ENCODE measurements at regions not wholly inside any gene's neighbourhood (a gene's known extent, or its start where the extent isn't known, plus 50 kb on each side); places are given as distances from the start of the nearest gene placed in this dataset.
"Not testable (repeated sequence)": the region's sequence is repeated elsewhere in the genome, so short reads cannot be mapped to it uniquely, and the experiment has no call there.

DNA sequence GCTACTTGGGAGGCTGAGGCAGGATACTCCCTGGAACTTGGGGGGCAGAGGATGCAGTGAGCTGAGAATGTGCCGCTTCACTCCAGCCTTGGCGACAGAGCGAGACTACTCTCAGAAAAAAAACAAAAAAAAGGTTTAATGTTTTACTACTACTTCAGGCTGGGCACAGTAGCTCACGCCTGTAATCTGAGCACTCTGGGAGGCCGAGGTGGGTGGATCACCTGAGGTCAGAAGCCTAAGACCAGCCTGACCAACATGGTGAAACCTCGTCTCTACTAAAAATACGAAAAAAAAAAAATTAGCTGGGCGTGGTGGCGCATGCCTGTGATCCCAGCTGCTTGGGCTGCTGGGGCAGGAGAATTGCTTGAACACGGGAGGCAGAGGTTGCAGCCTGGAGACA, 75.7 kb upstream of the ATIC start:
- POLR2A ChIA-PET, result no interaction called here
- DNase-seq (ENCODE audit: low read depth, low spot score), result no peak
- CTCF ChIA-PET, result interaction anchor here (0.9 kb wide), 1 partner anchor 695 kb away, joined by 3 read pairs; no protein-coding TSS in a partner anchor
- no peaks in the 10 kb centered on the region for H3K27me3 ChIP-seq (ENCODE audit: control insufficient read depth, insufficient read depth, low read length)
- H3K4me3 ChIP-seq (ENCODE audit: low read depth, low read length), result no peak overlapping the region
- no peaks in the 10 kb centered on the region for H3K9me3 ChIP-seq (ENCODE audit: control insufficient read depth, insufficient read depth, low read length)
- TF ChIP-seq, protein P1, sequence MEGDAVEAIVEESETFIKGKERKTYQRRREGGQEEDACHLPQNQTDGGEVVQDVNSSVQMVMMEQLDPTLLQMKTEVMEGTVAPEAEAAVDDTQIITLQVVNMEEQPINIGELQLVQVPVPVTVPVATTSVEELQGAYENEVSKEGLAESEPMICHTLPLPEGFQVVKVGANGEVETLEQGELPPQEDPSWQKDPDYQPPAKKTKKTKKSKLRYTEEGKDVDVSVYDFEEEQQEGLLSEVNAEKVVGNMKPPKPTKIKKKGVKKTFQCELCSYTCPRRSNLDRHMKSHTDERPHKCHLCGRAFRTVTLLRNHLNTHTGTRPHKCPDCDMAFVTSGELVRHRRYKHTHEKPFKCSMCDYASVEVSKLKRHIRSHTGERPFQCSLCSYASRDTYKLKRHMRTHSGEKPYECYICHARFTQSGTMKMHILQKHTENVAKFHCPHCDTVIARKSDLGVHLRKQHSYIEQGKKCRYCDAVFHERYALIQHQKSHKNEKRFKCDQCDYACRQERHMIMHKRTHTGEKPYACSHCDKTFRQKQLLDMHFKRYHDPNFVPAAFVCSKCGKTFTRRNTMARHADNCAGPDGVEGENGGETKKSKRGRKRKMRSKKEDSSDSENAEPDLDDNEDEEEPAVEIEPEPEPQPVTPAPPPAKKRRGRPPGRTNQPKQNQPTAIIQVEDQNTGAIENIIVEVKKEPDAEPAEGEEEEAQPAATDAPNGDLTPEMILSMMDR (IDR thresholded peaks at IDR 0.05; ENCODE audit: low read depth, low read length), result no peak
- no peak overlapping the region for H3K27ac ChIP-seq (ENCODE audit: low read depth, low read length)

DNA sequence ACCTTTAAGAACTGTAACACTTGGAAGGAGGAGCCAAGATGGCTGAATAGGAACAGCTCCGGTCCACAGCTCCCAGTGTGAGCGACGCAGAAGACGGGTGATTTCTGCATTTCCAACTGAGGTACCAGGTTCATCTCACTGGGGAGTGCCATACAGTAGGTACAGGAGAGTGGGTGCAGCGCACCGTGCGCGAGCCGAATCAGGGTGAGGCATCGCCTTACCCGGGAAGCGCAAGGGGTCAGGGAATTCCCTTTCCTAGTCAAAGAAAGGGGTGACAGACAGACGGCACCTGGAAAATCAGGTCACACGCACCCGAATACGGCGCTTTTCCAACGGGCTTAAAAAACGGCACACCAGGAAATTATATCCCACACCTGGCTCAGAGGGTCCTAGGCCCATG, 81.8 kb upstream of the ABCA12 start:
- H3K27ac ChIP-seq (ENCODE audit: low read depth, low read length); DNase-seq (ENCODE audit: low read depth, low spot score); CTCF ChIA-PET; H3K4me3 ChIP-seq (ENCODE audit: low read depth, low read length); H3K27me3 ChIP-seq (ENCODE audit: control insufficient read depth, insufficient read depth, low read length); POLR2A ChIA-PET: not testable (repeated sequence)
- peaks cover 12% of the 10 kb centered on the region; the same call in 1 of the 2 replicates for H3K9me3 ChIP-seq (ENCODE audit: control insufficient read depth, insufficient read depth, low read length)

DNA sequence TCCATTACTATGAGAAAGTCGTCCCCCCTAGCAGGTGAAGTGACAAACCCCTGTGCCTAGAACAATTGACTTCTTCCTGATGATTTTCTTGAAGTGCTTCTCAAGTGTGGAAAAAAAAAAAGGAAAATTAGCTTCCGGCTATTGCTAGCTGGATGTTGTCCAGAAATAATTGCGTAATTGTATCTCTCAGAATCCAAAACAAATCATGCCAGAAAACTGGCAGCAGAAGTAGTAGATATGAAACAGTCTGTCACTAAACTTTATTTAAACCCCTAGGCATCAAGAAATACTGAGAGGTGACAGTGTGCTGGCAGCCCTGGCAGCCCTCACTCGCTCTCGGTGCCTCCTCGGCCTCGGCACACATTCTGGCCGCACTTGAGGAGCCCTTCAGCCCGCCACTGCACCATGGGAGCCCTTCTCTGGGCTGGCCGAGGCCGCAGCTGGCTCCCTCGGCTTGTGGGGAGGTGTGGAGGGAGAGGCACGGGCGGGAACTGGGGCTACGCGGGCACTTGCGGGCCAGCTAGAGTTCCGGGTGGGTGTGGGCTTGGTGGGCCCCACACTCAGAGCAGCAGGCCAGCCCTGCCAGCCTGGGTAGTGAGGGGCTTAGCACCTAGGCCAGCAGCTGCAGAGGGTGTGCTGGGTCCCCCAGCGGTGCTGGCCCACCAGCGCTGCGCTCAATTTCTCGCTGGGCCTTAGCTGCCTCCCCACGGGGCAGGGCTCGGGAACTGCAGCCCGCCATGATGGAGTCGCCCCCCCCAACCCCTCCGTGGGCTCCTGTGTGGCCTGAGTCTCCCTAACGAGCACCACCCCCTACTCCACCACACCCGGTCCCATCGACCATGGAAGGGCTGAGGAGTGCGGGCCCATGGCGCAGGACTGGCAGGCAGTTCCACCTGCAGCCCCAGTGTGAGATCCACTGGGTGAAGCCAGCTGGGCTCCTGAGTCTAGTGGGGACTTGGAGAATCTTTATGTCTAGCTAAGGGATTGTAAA, 80.5 kb upstream of the ABCA12 start:
- no peak overlapping the region for H3K4me3 ChIP-seq (ENCODE audit: low read depth, low read length)
- TF ChIP-seq, protein P1 (IDR thresholded peaks at IDR 0.05; ENCODE audit: low read depth, low read length), result no peak
- POLR2A ChIA-PET, result no interaction called here
- no peak for DNase-seq (ENCODE audit: low read depth, low spot score)
- CTCF ChIA-PET, result no interaction called here
- no peak overlapping the region for H3K27ac ChIP-seq (ENCODE audit: low read depth, low read length)
- H3K9me3 ChIP-seq (ENCODE audit: control insufficient read depth, insufficient read depth, low read length), result peaks cover 12% of the 10 kb centered on the region; the same call in 1 of the 2 replicates
- no peaks in the 10 kb centered on the region for H3K27me3 ChIP-seq (ENCODE audit: control insufficient read depth, insufficient read depth, low read length)

DNA sequence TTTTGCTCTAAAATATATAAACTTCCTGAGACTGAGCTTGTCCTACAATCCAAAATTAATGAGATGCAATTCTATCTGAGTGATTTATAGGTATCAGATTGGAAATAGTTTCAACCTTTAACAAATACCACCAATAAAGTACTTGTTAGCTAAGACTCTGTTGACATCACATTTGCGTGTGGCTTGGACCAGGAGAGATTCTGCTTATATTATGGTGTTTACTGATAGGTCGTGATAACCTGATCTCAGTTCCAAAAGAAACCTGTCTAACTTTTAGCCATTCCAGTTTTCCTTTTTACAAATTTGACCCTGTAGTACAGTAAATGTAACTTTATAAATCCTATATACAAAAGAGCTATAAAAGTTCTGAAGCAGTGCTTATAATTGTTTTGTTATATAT, 78.4 kb upstream of the ABCA12 start:
- no peak overlapping the region for H3K4me3 ChIP-seq (ENCODE audit: low read depth, low read length)
- POLR2A ChIA-PET, result no interaction called here
- H3K27ac ChIP-seq (ENCODE audit: low read depth, low read length), result no peak overlapping the region
- H3K9me3 ChIP-seq (ENCODE audit: control insufficient read depth, insufficient read depth, low read length), result peaks cover 12% of the 10 kb centered on the region; the same call in 1 of the 2 replicates
- CTCF ChIA-PET, result interaction anchor here (0.6 kb wide), 1 partner anchor 48 kb away, joined by 5 read pairs; no protein-coding TSS in a partner anchor
- H3K27me3 ChIP-seq (ENCODE audit: control insufficient read depth, insufficient read depth, low read length), result no peaks in the 10 kb centered on the region
- TF ChIP-seq, protein P1 (IDR thresholded peaks at IDR 0.05; ENCODE audit: low read depth, low read length), result no peak
- no peak for DNase-seq (ENCODE audit: low read depth, low spot score)

DNA sequence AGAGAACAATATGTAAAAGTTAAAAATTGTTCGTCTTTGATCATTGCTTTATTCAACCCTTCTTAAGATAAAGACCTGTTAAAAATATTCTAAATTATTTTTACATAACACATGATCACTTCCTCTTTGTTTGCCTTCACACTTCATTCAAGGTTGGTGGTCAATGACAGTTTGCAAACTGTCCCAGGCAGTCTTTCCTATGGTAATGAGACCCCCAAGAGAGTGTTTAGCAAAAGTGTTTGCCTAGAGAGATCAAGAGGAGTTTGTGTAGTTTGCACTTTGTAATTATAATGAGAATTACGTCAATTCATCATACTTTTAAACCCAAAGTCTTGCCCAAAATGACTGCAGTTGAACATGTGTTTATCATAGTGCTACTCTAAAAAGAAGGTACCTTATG, 77.2 kb upstream of the ABCA12 start:
- ChIA-PET POLR2A (no interaction called here), CTCF (no interaction called here)
- peaks cover 11% of the 10 kb centered on the region; the same call in 1 of the 2 replicates for H3K9me3 ChIP-seq (ENCODE audit: control insufficient read depth, insufficient read depth, low read length)
- TF ChIP-seq, protein P1 (IDR thresholded peaks at IDR 0.05; ENCODE audit: low read depth, low read length), result no peak
- H3K27ac ChIP-seq (ENCODE audit: low read depth, low read length), result no peak overlapping the region
- no peaks in the 10 kb centered on the region for H3K27me3 ChIP-seq (ENCODE audit: control insufficient read depth, insufficient read depth, low read length)
- no peak for DNase-seq (ENCODE audit: low read depth, low spot score)
- H3K4me3 ChIP-seq (ENCODE audit: low read depth, low read length), result no peak overlapping the region
